GM12891 (cell line): ENCODE measurements at regions not wholly inside any gene's neighbourhood (a gene's known extent, or its start where the extent isn't known, plus 50 kb on each side); places are given as distances from the start of the nearest gene placed in this dataset.

Experiments
- PAX5 ChIP-seq: IDR thresholded peaks from 2 replicates; pipeline ENCODE4 v1.6.1; 2011; ENCODE audit warnings: low read length, moderate library complexity, mild to moderate bottlenecking; ENCODE audit not compliant: insufficient read depth, severe bottlenecking
- POLR2A ChIP-seq: IDR thresholded peaks from 2 replicates; pipeline ENCODE4 v1.6.1; 2011; ENCODE audit warnings: low read depth, low read length, control low read depth
- POLR2AphosphoS5 ChIP-seq: IDR thresholded peaks from 2 replicates; pipeline ENCODE4 v1.6.1; 2011; ENCODE audit warnings: low read depth, low read length, control low read depth
- SPI1 ChIP-seq: IDR thresholded peaks from 2 replicates; pipeline ENCODE4 v1.6.1; 2011; ENCODE audit warnings: low read depth, low read length, control low read depth
- TAF1 ChIP-seq: IDR thresholded peaks from 2 replicates; pipeline ENCODE4 v1.6.1; 2011; ENCODE audit warnings: low read depth, low read length, control low read depth

DNA sequence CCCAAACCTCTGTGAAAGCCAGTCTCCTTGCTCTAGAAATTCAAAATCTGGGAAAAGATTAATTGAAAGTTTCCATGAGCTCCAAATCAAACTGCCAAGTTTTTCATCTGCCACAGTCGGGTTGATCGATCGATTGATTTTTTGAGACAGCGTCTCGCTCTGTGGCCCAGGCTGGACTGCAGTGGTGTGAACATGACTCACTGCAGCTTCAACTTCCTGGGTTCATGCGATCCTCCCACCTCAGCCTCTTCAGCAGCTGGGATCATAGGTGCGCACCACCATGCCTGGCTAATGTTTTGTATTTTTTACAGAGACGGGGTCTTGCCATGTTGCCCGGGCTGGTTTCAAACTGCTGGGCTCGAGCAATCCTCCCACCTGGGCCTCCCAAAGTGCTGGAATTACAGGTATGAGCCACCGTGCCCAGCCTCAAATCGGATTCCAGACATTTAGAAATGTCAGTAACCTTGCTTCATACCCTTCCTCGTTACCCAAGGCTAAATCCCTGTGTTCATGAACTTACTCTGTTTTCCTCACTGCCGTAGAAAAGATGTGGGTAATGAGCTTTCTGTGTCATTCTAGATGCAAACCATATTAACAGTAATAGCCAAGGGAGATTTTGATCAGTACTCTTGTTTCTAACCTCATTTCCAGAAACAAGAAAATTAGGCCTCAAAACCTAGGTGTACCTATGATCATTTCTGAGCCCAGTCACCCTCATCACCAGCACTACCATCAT lies 105.9 kb upstream of the AKAP13 start:
- TF ChIP-seq POLR2A (no peak), SPI1 (no peak), TAF1 (no peak), POLR2AphosphoS5 (no peak), PAX5 (no peak)
